GM10248 (cell line): ENCODE measurements at regions not wholly inside any gene's neighbourhood (a gene's known extent, or its start where the extent isn't known, plus 50 kb on each side); places are given as distances from the start of the nearest gene placed in this dataset.
"Not testable (repeated sequence)": the region's sequence is repeated elsewhere in the genome, so short reads cannot be mapped to it uniquely, and the experiment has no call there.

ENCODE experiments used
- CTCF ChIA-PET: fragments of 300-600 bp; sonication (Branson Sonifier 250); formaldehyde crosslinking; extraction: SDS; loops from one replicate; lab custom pipeline; 2021; ENCODE audit warnings: antibody characterized with exemption; lab: Yijun Ruan, JAX
- POLR2A ChIA-PET: fragments of 350-650 bp; sonication (Branson Sonifier 250); formaldehyde crosslinking; extraction: SDS; loops from one replicate; lab custom pipeline; 2020; ENCODE audit warnings: antibody characterized with exemption; lab: Yijun Ruan, JAX
- DNase-seq: peaks from one replicate; pipeline ENCODE4 v3.0.0; 2012; ENCODE audit errors: extremely low spot score
- TF ChIP-seq, protein P1 (sequence below): IDR thresholded peaks from 2 replicates; pipeline ENCODE4 v1.5.1; 2012; ENCODE audit warnings: mild to moderate bottlenecking, low read depth; ENCODE audit errors: extremely low read depth, missing control alignments, control extremely low read depth

DNA sequence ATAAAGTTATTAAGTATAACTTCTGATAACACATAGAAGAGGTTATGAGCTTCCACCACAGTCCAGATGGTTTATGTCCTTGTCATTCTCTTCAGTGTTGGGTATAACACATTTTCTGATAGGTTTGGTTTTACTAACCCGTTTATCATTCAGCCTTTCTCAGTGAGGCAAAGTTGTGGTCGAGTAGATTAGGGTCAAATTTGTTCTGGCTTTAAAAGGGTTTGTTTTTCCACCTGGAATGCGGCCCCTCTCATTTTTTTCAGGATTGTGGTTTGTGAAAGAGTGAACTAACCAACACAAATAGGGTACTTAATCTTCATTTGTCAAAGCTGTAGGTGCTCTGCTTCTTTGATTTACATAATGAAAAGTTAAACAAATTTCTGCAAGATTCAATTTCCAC lies 204.2 kb upstream of the ASCC3 start:
- TF ChIP-seq, protein P1, sequence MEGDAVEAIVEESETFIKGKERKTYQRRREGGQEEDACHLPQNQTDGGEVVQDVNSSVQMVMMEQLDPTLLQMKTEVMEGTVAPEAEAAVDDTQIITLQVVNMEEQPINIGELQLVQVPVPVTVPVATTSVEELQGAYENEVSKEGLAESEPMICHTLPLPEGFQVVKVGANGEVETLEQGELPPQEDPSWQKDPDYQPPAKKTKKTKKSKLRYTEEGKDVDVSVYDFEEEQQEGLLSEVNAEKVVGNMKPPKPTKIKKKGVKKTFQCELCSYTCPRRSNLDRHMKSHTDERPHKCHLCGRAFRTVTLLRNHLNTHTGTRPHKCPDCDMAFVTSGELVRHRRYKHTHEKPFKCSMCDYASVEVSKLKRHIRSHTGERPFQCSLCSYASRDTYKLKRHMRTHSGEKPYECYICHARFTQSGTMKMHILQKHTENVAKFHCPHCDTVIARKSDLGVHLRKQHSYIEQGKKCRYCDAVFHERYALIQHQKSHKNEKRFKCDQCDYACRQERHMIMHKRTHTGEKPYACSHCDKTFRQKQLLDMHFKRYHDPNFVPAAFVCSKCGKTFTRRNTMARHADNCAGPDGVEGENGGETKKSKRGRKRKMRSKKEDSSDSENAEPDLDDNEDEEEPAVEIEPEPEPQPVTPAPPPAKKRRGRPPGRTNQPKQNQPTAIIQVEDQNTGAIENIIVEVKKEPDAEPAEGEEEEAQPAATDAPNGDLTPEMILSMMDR = no peak
- ChIA-PET POLR2A (no interaction called here), CTCF (interaction anchor here (1.2 kb wide), 1 partner anchor 25 kb away, joined by 3 read pairs; no protein-coding TSS in a partner anchor)
- no peak for DNase-seq

DNA sequence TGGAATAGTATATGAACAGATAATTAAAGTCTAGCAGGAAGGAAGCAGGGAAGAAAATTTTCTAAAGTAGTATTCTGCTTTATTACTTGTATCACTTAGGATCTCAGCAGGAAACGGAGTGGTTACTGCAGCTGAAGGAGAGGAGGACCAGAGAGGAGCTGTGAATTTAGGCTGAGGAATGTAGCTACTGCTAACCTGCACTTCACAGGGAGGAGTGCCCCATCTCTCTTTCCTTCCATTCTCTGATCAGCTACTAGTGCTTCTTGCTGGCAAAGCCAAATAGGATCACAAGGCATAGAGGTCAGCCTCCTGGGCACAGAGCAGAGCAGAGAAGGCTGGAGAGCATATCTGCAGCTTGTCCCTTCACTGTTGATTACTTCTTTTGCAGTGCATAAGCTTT lies 205.3 kb upstream of the ASCC3 start:
- no peak for DNase-seq
- TF ChIP-seq, protein P1 = no peak
- POLR2A ChIA-PET = no interaction called here
- CTCF ChIA-PET = interaction anchor here (1.2 kb wide), 1 partner anchor 26 kb away, joined by 3 read pairs; no protein-coding TSS in a partner anchor

DNA sequence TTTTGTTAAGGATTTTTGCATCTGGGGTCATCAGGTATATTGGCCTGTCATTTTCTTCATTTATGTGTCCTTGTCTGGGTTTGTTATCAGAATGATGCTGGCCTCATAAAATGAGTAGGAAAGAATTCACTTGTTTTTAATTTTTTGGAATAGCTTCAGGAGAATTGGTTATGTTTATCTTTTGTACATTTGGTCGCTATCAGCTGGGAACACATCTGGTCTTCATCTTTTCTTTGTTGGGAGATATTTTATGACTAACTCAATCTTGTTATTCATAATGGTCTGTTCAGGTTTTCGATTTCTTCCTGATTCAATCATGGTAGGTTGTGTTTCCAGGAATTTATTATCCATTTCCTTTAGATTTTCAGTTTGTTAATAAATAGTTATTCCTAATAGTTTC lies 207.5 kb upstream of the ASCC3 start:
- ChIA-PET CTCF (no interaction called here), POLR2A (interaction anchor here (0.6 kb wide), 1 partner anchor 107 kb away, joined by 3 read pairs; no protein-coding TSS in a partner anchor)

DNA sequence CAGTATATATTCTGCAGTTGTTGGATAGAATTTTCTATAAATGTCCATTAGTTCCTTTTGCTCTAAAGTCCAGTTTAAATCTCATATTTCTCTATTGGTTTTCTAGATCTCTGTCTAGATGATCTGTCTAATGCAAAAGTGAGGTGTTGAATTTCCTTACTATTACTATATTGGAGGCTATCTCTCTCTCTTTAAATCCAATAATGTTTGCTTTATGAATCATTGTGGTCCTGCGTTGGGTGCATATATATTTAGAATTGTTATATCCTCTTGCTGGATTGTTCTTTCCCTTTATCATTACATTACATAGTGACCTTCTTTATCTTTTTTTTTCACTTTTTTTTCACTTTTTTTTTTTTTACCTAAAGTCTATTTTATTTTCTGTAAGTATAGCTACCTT lies 208.5 kb upstream of the ASCC3 start:
- POLR2A ChIA-PET = no interaction called here
- DNase-seq = no peak
- TF ChIP-seq, protein P1 = no peak
- CTCF ChIA-PET = no interaction called here

More for the DNA sequence above, 207.5 kb upstream of the ASCC3 start:
- DNase-seq = no peak
- TF ChIP-seq, protein P1 = no peak

DNA sequence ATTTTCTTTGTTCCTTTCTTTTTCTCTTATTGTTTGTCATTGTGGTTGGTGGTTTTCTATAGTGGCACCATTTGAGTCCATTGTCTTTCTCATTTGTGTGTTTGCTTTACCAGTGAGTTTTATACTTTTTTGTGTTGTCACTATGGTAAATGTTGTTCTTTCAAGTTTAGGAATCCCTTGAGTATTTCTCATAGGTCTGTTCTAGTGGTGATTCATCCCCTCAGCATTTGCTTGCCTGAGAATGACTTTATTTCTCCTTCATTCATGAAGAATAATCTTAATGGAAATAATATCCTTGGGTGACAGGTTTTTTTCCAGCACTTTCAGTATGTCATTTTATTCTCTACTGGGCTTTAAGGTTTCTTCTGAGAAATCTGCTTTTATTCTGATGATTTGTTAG lies 209.2 kb upstream of the ASCC3 start:
- ChIA-PET CTCF (no interaction called here), POLR2A (no interaction called here)
- TF ChIP-seq, protein P1 = no peak
- no peak for DNase-seq

DNA sequence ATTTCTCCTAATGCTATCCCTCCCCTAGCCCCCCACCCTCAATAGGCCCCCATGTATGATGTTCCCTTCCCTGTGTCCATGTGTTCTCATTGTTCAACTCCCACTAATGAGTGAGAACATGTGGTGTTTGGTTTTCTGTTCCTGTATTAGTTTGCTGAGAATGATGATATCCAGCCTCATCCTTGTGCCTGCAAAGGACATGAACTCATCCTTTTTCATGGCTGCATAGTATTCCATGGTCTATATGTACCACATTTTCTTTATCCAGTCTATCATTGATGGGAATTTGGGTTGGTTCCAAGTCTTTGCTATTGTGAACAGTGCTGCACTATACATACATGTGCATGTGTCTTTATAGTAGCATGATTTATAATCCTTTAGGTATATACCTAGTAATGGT lies 217.5 kb upstream of the ASCC3 start:
- CTCF ChIA-PET, POLR2A ChIA-PET, DNase-seq: not testable (repeated sequence)

DNA sequence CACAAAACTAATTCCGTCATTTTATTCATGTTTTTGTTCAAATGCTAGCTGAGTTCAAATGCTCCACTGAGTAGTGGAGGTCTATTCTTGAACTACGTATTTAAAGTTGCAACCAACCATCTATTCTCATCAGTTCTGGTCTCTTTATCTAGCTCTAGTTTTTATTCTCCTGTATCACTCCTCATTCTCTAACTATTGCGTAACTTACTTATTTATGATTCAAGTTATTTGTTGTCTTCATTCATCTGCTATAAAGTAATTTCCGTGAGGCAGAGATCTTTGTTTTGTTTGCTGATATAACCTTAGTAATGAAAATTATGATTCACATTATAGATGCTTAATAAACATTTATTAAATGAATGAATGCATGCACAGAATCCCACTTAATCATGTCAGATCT lies 221.6 kb upstream of the ASCC3 start:
- ChIA-PET POLR2A (no interaction called here), CTCF (interaction anchor here (1.1 to 2.1 kb wide), 2 partner anchors 8 to 12 kb away, joined by 4 to 6 read pairs; no protein-coding TSS in a partner anchor)
- TF ChIP-seq, protein P1 = no peak
- DNase-seq = no peak
